Bronchial epithelial cell (primary cell): ENCODE measurements at regions not wholly inside any gene's neighbourhood (a gene's known extent, or its start where the extent isn't known, plus 50 kb on each side); places are given as distances from the start of the nearest gene placed in this dataset.

ENCODE experiments used
- DNase-seq: peaks from one replicate; pipeline ENCODE4 v3.0.0-alpha.2; 2010; ENCODE audit warnings: low read depth
- FAIRE-seq: peaks from 2 replicates; lab custom pipeline; 2011; peaks lifted over from hg19 to GRCh38; lab: Jason Lieb, UNC
- H3K27me3 ChIP-seq: 2 replicates; pipeline ENCODE4 v1.5.1; 2011; ENCODE audit warnings: low read length; ENCODE audit not compliant: control insufficient read depth, insufficient read depth
- H3K36me3 ChIP-seq: 2 replicates; pipeline ENCODE4 v1.5.1; 2011; ENCODE audit warnings: low read length; ENCODE audit not compliant: control insufficient read depth, insufficient read depth
- H3K4me3 ChIP-seq: 2 replicates; pipeline ENCODE4 v1.5.1; 2011; ENCODE audit warnings: mild to moderate bottlenecking, low read depth, low read length, control low read depth
- TF ChIP-seq, protein P1 (sequence below): IDR thresholded peaks from 2 replicates; pipeline ENCODE4 v1.5.1; 2011; ENCODE audit warnings: mild to moderate bottlenecking, moderate library complexity, low read length, control low read depth, inconsistent platforms; ENCODE audit not compliant: insufficient read depth, severe bottlenecking

DNA sequence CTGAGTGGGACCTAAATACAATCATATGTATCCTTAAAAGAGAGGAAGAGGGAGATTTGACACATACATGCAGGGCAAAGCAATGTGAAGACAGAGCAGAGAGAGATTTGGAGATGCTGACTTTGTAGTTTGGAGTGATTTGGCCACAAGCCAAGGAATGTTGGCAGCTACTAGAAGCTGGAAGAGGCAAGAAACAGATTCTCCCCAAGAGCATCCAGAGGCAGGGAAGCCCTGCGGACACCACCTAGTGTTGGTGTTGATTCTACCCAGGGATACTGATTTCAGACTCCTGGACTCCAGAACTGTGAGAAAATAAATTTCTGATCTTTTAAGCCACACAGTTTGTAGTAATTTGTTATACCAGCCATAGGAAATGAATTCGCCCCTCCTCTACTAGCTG is 64.9 kb upstream of the OSMR start:
- H3K27me3 ChIP-seq = no peaks in the 10 kb centered on the region
- peak; percentile 18 for FAIRE-seq
- peak; percentile 35 for DNase-seq
- TF ChIP-seq, protein P1, sequence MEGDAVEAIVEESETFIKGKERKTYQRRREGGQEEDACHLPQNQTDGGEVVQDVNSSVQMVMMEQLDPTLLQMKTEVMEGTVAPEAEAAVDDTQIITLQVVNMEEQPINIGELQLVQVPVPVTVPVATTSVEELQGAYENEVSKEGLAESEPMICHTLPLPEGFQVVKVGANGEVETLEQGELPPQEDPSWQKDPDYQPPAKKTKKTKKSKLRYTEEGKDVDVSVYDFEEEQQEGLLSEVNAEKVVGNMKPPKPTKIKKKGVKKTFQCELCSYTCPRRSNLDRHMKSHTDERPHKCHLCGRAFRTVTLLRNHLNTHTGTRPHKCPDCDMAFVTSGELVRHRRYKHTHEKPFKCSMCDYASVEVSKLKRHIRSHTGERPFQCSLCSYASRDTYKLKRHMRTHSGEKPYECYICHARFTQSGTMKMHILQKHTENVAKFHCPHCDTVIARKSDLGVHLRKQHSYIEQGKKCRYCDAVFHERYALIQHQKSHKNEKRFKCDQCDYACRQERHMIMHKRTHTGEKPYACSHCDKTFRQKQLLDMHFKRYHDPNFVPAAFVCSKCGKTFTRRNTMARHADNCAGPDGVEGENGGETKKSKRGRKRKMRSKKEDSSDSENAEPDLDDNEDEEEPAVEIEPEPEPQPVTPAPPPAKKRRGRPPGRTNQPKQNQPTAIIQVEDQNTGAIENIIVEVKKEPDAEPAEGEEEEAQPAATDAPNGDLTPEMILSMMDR = no peak
- H3K36me3 ChIP-seq = no peaks in the 10 kb centered on the region
- H3K4me3 ChIP-seq = no peak overlapping the region

DNA sequence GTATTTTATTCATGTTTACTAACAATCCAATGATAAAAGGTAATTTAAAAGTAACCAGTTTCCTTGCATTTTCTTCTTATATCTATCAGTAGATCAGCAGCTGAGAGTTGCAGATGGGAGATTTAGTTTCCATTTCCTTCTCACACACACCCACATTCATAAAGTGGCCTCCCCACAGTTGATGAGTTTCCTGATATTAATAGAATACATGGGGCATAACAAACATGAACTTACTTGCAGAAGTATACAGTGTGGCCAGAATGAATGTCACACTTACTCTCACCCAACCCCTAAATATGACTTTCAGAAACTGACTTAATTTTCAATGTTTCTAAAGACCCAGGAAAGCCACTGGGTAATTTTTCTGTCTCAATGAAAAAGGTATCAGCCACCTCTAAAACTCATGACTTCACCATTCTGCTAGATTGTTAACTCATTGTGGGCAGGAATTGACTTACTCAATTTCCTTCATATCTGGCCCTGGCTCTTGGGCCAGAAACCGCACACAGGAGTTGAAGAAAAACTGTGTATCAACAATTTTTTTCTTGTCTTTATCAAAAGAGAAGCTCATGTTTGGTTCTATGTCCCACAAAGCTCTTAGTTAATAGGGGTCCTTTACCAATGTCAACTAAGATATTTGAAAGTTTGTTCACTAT is 63.5 kb upstream of the OSMR start:
- no peak for DNase-seq
- H3K36me3 ChIP-seq = no peaks in the 10 kb centered on the region
- TF ChIP-seq, protein P1 = no peak
- FAIRE-seq = no peak
- no peak overlapping the region for H3K4me3 ChIP-seq
- H3K27me3 ChIP-seq = no peaks in the 10 kb centered on the region

DNA sequence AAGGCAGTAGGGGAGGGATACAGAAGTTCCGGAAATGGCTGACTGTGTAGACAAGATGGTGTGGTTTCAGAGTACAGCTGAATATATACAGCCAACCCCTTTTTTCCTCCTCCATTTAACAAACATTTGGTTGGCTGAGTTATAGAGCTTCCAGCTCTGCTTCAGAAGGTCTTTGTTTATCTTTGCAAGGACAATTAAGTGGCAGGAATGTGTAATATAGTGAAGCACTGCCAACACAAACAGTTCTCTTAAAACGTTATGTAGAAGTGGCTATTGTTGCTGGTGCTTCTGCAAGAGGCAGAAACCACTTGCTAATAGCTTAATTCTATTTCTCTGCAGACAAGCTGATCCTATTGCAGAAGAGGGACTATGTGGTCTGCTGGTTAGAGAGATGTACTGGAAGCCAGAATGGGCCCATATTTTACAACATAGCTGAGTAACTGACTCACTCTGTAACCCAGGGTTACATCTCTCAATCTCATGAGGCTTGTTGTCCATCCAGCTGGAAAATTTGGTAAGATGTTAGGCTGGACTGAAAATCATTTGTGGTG is 62.7 kb upstream of the OSMR start:
- FAIRE-seq = no peak
- Histone ChIP-seq H3K4me3 (no peak overlapping the region), H3K36me3 (no peaks in the 10 kb centered on the region), H3K27me3 (no peaks in the 10 kb centered on the region)
- TF ChIP-seq, protein P1 = no peak
- DNase-seq = peak; percentile 46

DNA sequence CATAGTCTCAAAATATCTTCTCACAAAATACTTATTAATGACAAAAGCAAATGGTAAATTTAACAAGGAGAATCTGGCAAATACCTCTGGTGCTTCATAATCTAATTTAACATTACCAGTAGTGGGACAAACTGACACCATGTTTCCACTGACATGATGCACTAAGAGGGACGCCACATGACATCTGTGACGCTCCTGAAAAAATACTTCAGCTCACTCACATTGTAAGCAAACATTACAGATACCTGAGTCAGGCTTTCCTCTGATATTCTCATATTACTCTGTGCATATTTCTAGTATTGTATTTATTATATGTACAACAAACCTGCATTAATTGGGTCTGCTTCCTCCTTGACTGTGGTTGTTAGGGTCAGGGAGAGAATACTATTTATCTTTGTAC is 56.7 kb upstream of the OSMR start:
- Histone ChIP-seq H3K27me3 (no peaks in the 10 kb centered on the region), H3K4me3 (no peak overlapping the region), H3K36me3 (no peaks in the 10 kb centered on the region)
- TF ChIP-seq, protein P1 = no peak
- DNase-seq (peak; percentile 79), FAIRE-seq (no peak)

DNA sequence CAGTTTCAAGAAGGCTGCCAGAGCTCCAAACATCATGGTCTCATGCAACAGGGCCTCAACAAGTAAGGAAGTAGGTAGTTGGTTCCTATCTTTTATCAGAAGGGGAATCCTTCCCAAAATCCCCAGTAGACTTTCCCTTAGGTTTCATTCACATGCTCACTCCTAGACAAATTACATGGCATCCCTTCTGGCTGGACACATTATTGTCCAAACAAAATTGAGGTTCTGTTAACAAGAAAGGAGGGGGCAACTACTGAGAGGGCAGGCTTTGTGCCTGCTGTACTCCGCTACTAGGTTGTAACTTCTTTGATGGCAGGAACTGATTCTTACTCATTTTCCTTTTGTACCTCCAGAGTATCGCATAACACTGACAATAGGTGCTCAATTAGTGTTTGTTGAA is 56.0 kb upstream of the OSMR start:
- Histone ChIP-seq H3K36me3 (no peaks in the 10 kb centered on the region), H3K4me3 (no peak overlapping the region), H3K27me3 (no peaks in the 10 kb centered on the region)
- FAIRE-seq (no peak), DNase-seq (no peak)
- TF ChIP-seq, protein P1 = no peak

DNA sequence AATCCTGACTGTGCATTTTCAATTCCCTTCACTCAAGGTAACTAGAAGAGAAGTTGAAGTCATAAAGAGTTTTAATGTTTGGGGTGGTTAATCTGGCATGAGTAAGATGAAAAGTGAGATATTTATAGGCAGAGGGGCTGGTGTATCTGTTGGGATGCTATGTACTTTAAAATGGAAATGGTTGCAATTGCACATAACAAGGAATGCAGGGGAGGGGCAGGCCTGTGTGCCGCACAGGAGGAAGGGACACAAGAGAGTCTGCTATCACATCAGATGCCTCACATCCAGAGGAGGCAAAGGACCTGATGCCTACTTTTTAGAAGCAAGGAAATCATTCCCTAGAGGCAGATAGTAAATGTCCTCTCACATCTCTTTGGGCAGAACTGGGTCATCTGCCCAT is 55.5 kb upstream of the OSMR start:
- no peaks in the 10 kb centered on the region for H3K27me3 ChIP-seq
- no peak overlapping the region for H3K4me3 ChIP-seq
- TF ChIP-seq, protein P1 = no peak
- FAIRE-seq (no peak), DNase-seq (no peak)
- no peaks in the 10 kb centered on the region for H3K36me3 ChIP-seq
